ENCODE measurements at regions not wholly inside any gene's neighbourhood (a gene's known extent, or its start where the extent isn't known, plus 50 kb on each side); places are given as distances from the start of the nearest gene placed in this dataset.

DNA sequence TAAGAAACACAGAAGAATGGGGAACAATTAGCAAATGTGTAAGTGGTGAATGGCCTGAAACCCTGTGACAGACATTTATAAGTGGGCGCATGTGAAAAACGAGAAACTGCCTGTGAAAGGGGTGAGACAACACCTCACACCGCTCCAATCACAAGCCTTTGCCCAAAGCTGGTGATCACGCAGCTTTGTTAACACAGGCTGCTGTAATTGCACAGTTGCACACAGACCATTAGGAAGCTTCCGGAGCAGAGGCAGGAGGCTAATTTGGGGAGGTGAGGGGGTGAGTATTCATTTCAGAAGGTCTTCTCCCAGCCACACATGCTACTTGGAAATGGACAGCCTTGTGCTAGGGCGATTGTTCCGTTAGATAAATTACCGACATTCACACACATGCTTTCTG, 294.0 kb downstream of the MED10 start:
- TF ChIP-seq, protein P1, sequence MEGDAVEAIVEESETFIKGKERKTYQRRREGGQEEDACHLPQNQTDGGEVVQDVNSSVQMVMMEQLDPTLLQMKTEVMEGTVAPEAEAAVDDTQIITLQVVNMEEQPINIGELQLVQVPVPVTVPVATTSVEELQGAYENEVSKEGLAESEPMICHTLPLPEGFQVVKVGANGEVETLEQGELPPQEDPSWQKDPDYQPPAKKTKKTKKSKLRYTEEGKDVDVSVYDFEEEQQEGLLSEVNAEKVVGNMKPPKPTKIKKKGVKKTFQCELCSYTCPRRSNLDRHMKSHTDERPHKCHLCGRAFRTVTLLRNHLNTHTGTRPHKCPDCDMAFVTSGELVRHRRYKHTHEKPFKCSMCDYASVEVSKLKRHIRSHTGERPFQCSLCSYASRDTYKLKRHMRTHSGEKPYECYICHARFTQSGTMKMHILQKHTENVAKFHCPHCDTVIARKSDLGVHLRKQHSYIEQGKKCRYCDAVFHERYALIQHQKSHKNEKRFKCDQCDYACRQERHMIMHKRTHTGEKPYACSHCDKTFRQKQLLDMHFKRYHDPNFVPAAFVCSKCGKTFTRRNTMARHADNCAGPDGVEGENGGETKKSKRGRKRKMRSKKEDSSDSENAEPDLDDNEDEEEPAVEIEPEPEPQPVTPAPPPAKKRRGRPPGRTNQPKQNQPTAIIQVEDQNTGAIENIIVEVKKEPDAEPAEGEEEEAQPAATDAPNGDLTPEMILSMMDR (IDR thresholded peaks at IDR 0.05; ENCODE audit: poor library complexity, severe bottlenecking) = no peak
- TF ChIP-seq RAD21 (conservative IDR thresholded peaks at IDR 0.05) (no peak), POLR2AphosphoS5 (IDR thresholded peaks at IDR 0.05) (no peak), EZH2 (IDR thresholded peaks at IDR 0.05; ENCODE audit: borderline replicate concordance, insufficient read depth, low read length, poor library complexity, severe bottlenecking) (no peak), EP300 (conservative IDR thresholded peaks at IDR 0.05; ENCODE audit: poor library complexity, severe bottlenecking) (no peak), MXI1 (conservative IDR thresholded peaks at IDR 0.05; ENCODE audit: poor library complexity, severe bottlenecking) (no peak)
- TF ChIP-seq, protein P2, sequence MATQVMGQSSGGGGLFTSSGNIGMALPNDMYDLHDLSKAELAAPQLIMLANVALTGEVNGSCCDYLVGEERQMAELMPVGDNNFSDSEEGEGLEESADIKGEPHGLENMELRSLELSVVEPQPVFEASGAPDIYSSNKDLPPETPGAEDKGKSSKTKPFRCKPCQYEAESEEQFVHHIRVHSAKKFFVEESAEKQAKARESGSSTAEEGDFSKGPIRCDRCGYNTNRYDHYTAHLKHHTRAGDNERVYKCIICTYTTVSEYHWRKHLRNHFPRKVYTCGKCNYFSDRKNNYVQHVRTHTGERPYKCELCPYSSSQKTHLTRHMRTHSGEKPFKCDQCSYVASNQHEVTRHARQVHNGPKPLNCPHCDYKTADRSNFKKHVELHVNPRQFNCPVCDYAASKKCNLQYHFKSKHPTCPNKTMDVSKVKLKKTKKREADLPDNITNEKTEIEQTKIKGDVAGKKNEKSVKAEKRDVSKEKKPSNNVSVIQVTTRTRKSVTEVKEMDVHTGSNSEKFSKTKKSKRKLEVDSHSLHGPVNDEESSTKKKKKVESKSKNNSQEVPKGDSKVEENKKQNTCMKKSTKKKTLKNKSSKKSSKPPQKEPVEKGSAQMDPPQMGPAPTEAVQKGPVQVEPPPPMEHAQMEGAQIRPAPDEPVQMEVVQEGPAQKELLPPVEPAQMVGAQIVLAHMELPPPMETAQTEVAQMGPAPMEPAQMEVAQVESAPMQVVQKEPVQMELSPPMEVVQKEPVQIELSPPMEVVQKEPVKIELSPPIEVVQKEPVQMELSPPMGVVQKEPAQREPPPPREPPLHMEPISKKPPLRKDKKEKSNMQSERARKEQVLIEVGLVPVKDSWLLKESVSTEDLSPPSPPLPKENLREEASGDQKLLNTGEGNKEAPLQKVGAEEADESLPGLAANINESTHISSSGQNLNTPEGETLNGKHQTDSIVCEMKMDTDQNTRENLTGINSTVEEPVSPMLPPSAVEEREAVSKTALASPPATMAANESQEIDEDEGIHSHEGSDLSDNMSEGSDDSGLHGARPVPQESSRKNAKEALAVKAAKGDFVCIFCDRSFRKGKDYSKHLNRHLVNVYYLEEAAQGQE (IDR thresholded peaks at IDR 0.05; ENCODE audit: borderline replicate concordance) = no peak

All from neural cell (in vitro differentiated cells).